IPS-18a (cell line): ENCODE measurements at regions not wholly inside any gene's neighbourhood (a gene's known extent, or its start where the extent isn't known, plus 50 kb on each side); places are given as distances from the start of the nearest gene placed in this dataset.

Source experiments
- H3K27ac ChIP-seq: one replicate; pipeline ENCODE4 v1.5.1; 2013; ENCODE audit warnings: low read length
- H3K27me3 ChIP-seq: one replicate; pipeline ENCODE4 v1.6.1; 2013; ENCODE audit warnings: mild to moderate bottlenecking, low read length; ENCODE audit not compliant: control insufficient read depth, insufficient read depth
- H3K36me3 ChIP-seq: one replicate; pipeline ENCODE4 v1.6.1; 2013; ENCODE audit warnings: low read depth, low read length; ENCODE audit not compliant: control insufficient read depth
- H3K4me1 ChIP-seq: one replicate; pipeline ENCODE4 v1.6.1; 2013; ENCODE audit warnings: low read depth, low read length; ENCODE audit not compliant: control insufficient read depth
- H3K4me3 ChIP-seq: one replicate; pipeline ENCODE4 v1.5.1; 2013; ENCODE audit warnings: low read length
- H3K9ac ChIP-seq: one replicate; pipeline ENCODE4 v1.6.1; 2013; ENCODE audit warnings: mild to moderate bottlenecking, low read length, moderate library complexity
- H3K9me3 ChIP-seq: one replicate; pipeline ENCODE4 v1.6.1; 2013; ENCODE audit warnings: low read depth, low read length; ENCODE audit not compliant: control insufficient read depth

DNA sequence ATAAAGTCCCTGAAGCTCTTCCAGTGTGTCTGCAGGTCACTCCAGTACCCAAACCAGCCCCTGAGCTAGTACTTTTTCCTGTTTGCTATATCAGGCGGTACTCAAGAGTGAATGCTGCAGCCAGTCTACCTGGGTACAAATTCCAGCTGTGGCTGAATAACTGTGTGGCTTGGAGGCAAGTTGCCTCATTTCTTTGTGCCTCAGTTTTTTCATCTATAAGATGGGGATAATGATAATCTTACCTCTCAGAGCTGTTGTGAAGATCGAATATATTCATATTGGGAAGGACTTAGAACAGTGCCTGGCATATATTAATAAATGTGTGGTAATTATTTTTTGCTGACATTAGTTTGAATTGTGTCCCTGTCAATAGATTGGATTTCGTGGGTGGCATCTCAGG lies 191.2 kb downstream of the WDR11 start:
- no peak overlapping the region for H3K9ac ChIP-seq
- H3K36me3 ChIP-seq = no peaks in the 10 kb centered on the region

DNA sequence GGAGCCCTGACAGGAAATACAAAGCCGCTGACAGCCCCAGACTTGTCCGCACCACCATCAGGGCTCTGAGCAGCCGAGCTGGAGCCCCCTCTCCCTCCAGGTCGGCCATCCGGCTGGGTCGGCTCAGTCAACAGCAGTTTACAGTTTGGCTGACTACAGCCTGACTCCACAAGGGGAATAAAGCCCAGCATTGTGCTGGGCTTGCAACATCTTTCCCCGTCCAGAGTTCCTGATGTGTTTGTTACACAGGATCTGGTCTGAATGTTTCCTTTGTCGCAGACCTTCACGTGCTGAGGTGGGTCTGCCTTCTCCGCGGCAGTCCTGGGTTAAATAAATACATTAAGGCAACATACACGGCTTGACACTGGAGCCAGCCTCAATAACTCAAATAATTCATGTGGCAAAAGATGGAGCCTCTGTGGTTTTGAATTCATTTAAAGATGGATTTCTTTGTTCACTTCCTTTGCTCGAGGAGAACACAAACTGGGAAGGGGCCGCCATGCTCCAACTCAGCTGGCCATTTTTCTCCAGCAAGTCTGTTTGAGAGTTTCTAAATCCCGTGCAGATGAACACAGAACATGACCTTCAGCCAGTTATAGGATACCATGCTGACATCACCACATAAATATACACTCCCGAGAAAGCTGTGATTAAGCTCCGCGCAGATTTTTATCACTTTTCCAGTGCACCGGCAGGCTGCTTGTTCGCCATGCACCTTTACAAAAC lies 192.1 kb downstream of the WDR11 start:
- Histone ChIP-seq H3K9me3 (no peaks in the 10 kb centered on the region), H3K9ac (no peak overlapping the region), H3K27me3 (no peaks in the 10 kb centered on the region), H3K36me3 (no peaks in the 10 kb centered on the region), H3K4me3 (no peak overlapping the region), H3K27ac (no peak overlapping the region), H3K4me1 (no peaks in the 10 kb centered on the region)

More for the DNA sequence above, 191.2 kb downstream of the WDR11 start:
- H3K27ac ChIP-seq = no peak overlapping the region
- H3K4me1 ChIP-seq = no peaks in the 10 kb centered on the region
- no peak overlapping the region for H3K4me3 ChIP-seq
- no peaks in the 10 kb centered on the region for H3K27me3 ChIP-seq
- no peaks in the 10 kb centered on the region for H3K9me3 ChIP-seq

DNA sequence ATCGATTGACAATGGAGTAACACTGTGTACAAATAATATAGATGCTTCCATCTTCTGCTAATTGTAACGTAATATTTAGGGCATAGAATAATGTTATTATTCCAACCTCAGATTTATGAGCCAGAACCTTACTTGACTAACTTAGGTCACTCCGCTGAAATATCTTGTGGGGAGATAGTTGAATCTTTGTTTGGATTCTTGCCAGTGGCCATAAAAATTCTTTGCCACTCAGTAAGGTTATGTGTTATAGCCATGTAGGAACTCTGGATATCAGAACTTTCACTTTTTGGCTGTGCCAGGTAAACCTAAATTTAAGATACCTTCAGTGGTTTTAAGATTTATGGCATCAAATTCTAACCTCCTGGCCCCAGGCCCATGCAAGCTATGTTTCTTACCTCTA lies 197.6 kb downstream of the WDR11 start:
- H3K4me3 ChIP-seq = no peak overlapping the region
- no peak overlapping the region for H3K9ac ChIP-seq
- no peaks in the 10 kb centered on the region for H3K27me3 ChIP-seq
- no peak overlapping the region for H3K27ac ChIP-seq
- H3K4me1 ChIP-seq = no peaks in the 10 kb centered on the region
- no peaks in the 10 kb centered on the region for H3K36me3 ChIP-seq
- H3K9me3 ChIP-seq = no peaks in the 10 kb centered on the region

DNA sequence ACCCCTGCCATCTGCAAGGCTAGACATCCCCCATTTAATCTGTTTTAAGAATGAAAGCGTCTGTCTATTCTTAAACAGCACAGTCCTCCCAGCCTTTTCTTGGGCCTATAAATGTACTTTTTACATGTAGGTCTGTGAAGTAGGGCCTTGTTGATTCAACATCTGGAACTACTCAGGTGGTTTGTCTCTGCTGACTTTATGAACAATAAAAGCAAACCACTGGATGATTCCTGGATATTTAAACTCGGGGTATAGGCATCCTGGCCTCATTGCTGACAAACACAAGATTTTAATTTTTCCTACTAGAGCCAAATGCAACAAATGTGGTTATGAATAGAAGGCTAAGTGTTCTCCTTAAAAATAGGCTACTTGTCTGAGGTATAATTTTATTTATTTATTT lies 198.3 kb downstream of the WDR11 start:
- no peaks in the 10 kb centered on the region for H3K36me3 ChIP-seq
- H3K9ac ChIP-seq = no peak overlapping the region
- H3K4me3 ChIP-seq = no peak overlapping the region
- no peak overlapping the region for H3K27ac ChIP-seq
- no peaks in the 10 kb centered on the region for H3K4me1 ChIP-seq
- no peaks in the 10 kb centered on the region for H3K27me3 ChIP-seq
- H3K9me3 ChIP-seq = no peaks in the 10 kb centered on the region

DNA sequence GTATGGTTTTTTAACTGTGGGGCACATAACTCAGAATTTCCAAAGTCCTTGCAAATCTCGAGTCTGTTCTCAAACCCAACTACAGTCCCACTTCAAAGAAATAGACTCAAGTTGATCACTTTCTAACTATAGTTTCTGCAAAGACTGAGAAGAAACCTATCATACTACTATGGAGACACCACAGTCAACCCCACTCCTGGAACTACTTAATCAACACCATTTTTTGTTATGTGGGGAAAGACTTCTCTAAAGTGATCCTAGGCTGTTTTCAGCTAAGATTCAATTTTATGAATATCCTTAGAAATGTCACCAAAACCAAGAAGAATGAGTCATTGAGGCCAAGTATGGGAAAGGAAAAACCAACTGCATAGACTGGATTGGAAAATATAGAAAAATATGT lies 198.8 kb downstream of the WDR11 start:
- Histone ChIP-seq H3K4me3 (no peak overlapping the region), H3K27ac (no peak overlapping the region), H3K36me3 (no peaks in the 10 kb centered on the region), H3K9ac (no peak overlapping the region), H3K27me3 (no peaks in the 10 kb centered on the region), H3K4me1 (no peaks in the 10 kb centered on the region), H3K9me3 (no peaks in the 10 kb centered on the region)

DNA sequence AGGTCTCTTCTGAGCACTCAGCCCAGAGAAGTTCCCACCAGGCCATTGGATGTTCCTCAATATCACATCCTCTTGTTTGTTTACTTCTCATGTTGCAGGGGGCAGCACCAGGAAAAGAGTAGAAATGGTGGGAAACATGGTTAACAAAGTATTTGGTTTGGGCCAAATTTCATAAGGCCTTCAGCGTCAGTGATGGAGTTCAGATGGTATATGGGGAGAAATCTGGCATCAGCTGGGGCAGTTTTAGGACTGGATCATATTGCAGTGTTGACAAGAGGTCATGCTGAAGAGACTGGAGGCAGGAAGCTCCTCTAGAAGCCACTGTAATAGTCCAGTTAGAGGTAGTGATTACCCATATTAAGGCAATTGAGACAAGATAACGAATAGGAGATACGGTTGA lies 200.0 kb downstream of the WDR11 start:
- Histone ChIP-seq H3K4me3 (no peak overlapping the region), H3K27ac (no peak overlapping the region), H3K9ac (no peak overlapping the region), H3K9me3 (no peaks in the 10 kb centered on the region), H3K36me3 (no peaks in the 10 kb centered on the region), H3K4me1 (no peaks in the 10 kb centered on the region), H3K27me3 (no peaks in the 10 kb centered on the region)

DNA sequence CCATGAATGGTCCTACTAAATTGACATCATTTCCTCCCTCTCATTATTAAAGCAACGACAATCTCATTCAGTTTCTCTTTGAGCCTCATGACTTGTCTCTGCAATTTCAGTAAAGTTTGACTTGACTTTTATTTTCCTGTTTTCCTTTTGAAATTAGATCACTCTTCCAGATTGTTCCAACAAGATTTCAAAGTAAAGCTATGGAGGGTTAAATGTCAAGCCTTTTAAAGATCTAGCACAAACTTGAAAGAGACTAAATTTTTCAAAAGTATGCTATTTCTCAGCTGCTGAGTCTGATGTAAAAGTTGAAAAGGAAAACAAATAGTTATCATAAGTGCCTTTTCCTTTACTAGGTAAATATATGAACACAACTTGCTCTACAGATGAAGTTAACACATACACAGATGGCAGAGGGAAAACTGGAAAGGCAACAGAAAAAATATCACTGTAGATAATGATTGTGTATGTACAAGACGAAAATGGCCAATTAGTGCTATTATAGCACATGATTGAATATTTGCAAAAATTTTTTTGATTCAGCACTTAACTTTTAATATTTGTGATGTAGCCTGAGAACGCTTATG lies 200.6 kb downstream of the WDR11 start:
- Histone ChIP-seq H3K4me1 (no peaks in the 10 kb centered on the region), H3K27me3 (no peaks in the 10 kb centered on the region), H3K9me3 (no peaks in the 10 kb centered on the region), H3K27ac (no peak overlapping the region), H3K36me3 (no peaks in the 10 kb centered on the region), H3K4me3 (no peak overlapping the region), H3K9ac (no peak overlapping the region)

DNA sequence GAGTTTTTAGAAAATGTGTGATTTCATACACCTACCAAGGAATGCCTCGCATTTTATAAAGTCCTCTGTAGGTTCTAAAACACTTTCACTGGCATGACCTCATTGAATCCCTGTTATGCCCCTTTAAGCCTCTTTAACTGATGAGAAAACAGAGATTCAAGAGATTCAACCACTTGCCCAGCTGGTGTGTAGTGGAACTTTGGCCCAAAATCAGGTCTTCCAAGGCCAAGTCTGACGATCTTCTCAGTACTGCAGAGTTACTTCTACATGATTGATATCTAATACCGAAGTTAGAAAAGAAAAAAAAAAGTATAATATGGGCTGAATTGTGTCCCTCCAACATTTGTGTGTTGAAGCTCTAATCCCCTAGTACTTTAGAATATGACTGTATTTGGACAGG lies 202.0 kb downstream of the WDR11 start:
- Histone ChIP-seq H3K27me3 (no peaks in the 10 kb centered on the region), H3K9me3 (no peaks in the 10 kb centered on the region), H3K9ac (no peak overlapping the region), H3K27ac (no peak overlapping the region), H3K4me3 (no peak overlapping the region), H3K36me3 (no peaks in the 10 kb centered on the region), H3K4me1 (no peaks in the 10 kb centered on the region)

DNA sequence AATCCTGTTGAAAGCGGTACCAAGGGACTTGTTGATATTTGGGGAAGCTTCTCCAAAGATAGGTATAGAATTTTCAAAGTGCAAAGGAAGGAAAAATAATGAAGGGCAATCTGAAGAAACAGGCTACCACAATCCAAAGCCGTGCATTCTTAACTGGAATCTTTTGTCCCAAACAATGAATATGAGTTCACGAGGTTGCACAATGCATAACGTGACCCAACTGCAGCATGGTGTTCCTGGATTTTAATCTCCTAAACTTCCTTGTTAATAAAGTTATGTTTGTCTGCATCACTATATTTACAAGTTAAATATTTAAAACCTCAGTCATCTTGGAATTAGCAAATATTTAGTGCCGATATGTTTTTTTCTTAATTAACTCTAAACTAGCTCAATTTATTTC lies 203.7 kb downstream of the WDR11 start:
- Histone ChIP-seq H3K9ac (no peak overlapping the region), H3K4me3 (no peak overlapping the region), H3K4me1 (no peaks in the 10 kb centered on the region), H3K9me3 (no peaks in the 10 kb centered on the region), H3K27me3 (no peaks in the 10 kb centered on the region), H3K27ac (no peak overlapping the region), H3K36me3 (no peaks in the 10 kb centered on the region)

DNA sequence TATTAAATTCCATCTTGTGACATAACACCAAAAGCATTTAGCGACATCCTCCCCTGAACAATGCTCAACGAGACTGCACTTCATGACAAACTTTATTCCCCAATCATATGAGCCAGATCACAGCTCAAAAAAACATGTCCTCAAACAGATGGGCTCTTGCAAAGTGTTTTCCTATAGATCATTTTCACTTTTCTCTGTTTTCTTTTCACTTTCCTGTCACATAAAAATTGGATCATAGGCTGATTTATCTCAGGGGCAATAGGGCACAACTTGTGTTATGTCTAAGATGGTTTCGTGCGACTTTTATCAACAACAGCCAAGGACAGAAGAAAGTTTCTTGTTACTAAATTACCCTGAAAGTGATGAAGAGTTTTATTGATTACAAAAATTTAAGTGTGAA lies 206.1 kb downstream of the WDR11 start:
- no peaks in the 10 kb centered on the region for H3K4me1 ChIP-seq

DNA sequence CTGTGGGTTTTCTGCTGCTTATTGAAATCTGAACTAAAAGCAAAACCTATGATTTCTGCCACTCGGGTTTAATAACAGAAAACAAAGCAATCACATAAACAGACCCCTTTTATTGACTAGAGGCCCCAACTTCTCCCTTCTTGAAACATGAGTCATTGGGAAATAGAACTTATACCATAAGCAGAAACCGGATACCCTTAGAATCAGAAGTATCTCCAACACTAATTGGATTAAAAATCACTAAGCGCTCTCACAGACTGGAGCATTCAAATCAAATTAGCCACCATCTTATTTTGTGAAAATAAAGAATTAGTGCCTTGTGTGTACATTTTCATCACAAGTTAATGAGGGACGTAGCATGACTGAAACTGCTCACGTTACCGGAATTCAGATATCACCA lies 206.9 kb downstream of the WDR11 start:
- Histone ChIP-seq H3K36me3 (no peaks in the 10 kb centered on the region), H3K4me3 (no peak overlapping the region), H3K27ac (no peak overlapping the region), H3K27me3 (no peaks in the 10 kb centered on the region), H3K9me3 (no peaks in the 10 kb centered on the region), H3K9ac (no peak overlapping the region), H3K4me1 (no peaks in the 10 kb centered on the region)

More for the DNA sequence above, 206.1 kb downstream of the WDR11 start:
- H3K36me3 ChIP-seq = no peaks in the 10 kb centered on the region
- H3K9me3 ChIP-seq = no peaks in the 10 kb centered on the region
- H3K9ac ChIP-seq = no peak overlapping the region
- no peak overlapping the region for H3K4me3 ChIP-seq
- no peak overlapping the region for H3K27ac ChIP-seq
- no peaks in the 10 kb centered on the region for H3K27me3 ChIP-seq

DNA sequence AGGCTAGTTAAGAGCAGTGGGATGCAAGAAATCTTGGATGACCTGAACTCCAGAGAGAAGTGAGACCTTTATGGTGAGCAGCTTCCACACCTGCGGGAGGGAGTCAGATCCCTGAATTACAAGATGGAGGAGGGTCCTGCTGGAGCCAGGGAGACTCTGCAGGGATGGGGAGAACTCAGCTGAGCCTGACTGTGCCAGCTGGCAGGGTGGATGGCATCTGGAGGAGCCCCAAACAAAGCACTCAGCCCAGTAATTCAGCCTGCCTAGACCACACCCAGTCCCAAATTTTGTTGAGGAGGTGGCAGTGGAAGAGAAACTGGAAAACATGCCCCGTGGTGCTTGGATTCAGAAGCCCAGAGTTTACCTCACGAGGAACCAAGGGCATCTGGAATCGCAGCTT lies 208.2 kb downstream of the WDR11 start:
- Histone ChIP-seq H3K4me1 (no peaks in the 10 kb centered on the region), H3K27ac (no peak overlapping the region), H3K4me3 (no peak overlapping the region), H3K36me3 (no peaks in the 10 kb centered on the region), H3K9ac (no peak overlapping the region), H3K27me3 (no peaks in the 10 kb centered on the region), H3K9me3 (no peaks in the 10 kb centered on the region)
